ENCODE measurements at regions not wholly inside any gene's neighbourhood (a gene's known extent, or its start where the extent isn't known, plus 50 kb on each side); places are given as distances from the start of the nearest gene placed in this dataset.

DNA sequence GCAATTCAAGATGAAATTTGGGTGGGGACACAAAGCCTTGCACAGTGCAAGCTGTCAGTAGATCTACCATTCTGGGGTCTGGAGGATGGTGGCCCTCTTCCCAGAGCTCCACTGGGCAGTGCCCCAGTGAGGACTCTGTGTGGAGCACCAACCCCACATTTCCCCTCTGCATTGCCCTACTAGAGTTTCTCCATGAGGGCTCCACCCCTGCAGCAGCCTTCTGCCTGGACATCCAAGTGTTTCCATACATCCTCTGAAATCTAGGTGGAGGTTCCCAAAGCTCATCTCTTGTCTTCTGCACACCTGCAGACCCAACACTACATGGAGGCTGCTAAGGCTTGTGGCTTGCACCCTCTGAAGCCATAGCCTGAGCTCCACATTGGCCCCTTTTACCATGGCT lies 402.3 kb downstream of the RAB28 start:
- no peak overlapping the region for H3K18ac ChIP-seq (ENCODE audit: extremely low read depth, low read length)
- ChIA-PET POLR2A (ENCODE audit: partially characterized antibody) (no interaction called here), CTCF (ENCODE audit: partially characterized antibody) (no interaction called here)
- H3K4me3 ChIP-seq (ENCODE audit: extremely low read depth in 1 of 4, insufficient read depth in 2 of 4, low read depth in 3 of 4, low read length in 4 of 4): no peak overlapping the region
- H2BK12ac ChIP-seq (ENCODE audit: low read depth, low read length): no peak overlapping the region
- H4K8ac ChIP-seq (ENCODE audit: extremely low read depth, insufficient read depth, low read length): no peak overlapping the region
- H2AK5ac ChIP-seq (ENCODE audit: low read depth, low read length): no peak overlapping the region
- no peak overlapping the region for H3K4me2 ChIP-seq (ENCODE audit: insufficient read depth in 1 of 2, low read depth in 2 of 2, low read length in 2 of 2)
- H3K9me3 ChIP-seq (ENCODE audit: insufficient read depth in 2 of 2, low read depth in 1 of 2, low read length in 1 of 2): peaks cover 12% of the 10 kb centered on the region in 2 experiments; a peak in 3 of 4 replicates
- no peak overlapping the region for H3K9ac ChIP-seq (replicated peaks in 1 of 4; ENCODE audit: extremely low read depth in 1 of 4, low read depth in 3 of 4, low read length in 3 of 4)
- H3K36me3 ChIP-seq (ENCODE audit: control insufficient read depth in 2 of 4, insufficient read depth in 4 of 4, low read length in 3 of 4): no peaks in the 10 kb centered on the region
- H3K4ac ChIP-seq (replicated peaks; ENCODE audit: insufficient read length, low read depth, low read length): no peak overlapping the region
- no peak overlapping the region for H3K27ac ChIP-seq (ENCODE audit: low read depth, low read length)
- H2BK120ac ChIP-seq (replicated peaks; ENCODE audit: low read depth, low read length): no peak overlapping the region
- H4K91ac ChIP-seq (replicated peaks; ENCODE audit: insufficient read length, low read length): no peak overlapping the region
- H2AFZ ChIP-seq (ENCODE audit: low read length): no peak overlapping the region
- H3K79me1 ChIP-seq (ENCODE audit: low read depth, low read length): no peaks in the 10 kb centered on the region
- no peaks in the 10 kb centered on the region for H4K20me1 ChIP-seq (replicated peaks in 1 of 2; ENCODE audit: control insufficient read depth in 1 of 2, insufficient read depth in 2 of 2, low read length in 2 of 2)
- H3K27me3 ChIP-seq (replicated peaks in 1 of 4; ENCODE audit: control insufficient read depth in 3 of 4, extremely low read depth in 1 of 4, insufficient read depth in 3 of 4, low read length in 3 of 4): no peaks in the 10 kb centered on the region
- H3K4me1 ChIP-seq (replicated peaks in 1 of 4; ENCODE audit: control insufficient read depth in 3 of 4, insufficient read depth in 4 of 4, low read length in 3 of 4): no peaks in the 10 kb centered on the region
- H3K79me2 ChIP-seq (ENCODE audit: control insufficient read depth in 1 of 2, insufficient read depth in 2 of 2, low read length in 2 of 2): no peaks in the 10 kb centered on the region
- FAIRE-seq: no peak
- no peak overlapping the region for H4K5ac ChIP-seq (ENCODE audit: insufficient read length, low read depth, low read length)
- H3K56ac ChIP-seq (replicated peaks; ENCODE audit: insufficient read length, low read depth, low read length): no peak overlapping the region
- no peak for DNase-seq (ENCODE audit: low read depth in 1 of 2, low spot score in 2 of 2)
- H3K23me2 ChIP-seq (ENCODE audit: low read depth, low read length): no peaks in the 10 kb centered on the region
- H2BK20ac ChIP-seq (ENCODE audit: low read length): no peak overlapping the region
- no peak overlapping the region for H2BK15ac ChIP-seq (ENCODE audit: low read length)
- no peak overlapping the region for H3K14ac ChIP-seq (ENCODE audit: insufficient read length)
- H2BK5ac ChIP-seq (ENCODE audit: low read depth, low read length): no peak overlapping the region
- H3K23ac ChIP-seq (ENCODE audit: insufficient read length): no peak overlapping the region
- TF ChIP-seq POLR2A (IDR thresholded peaks at IDR 0.05; ENCODE audit: control extremely low read depth in 1 of 2, low read depth in 2 of 2, low read length in 2 of 2) (no peak), YY1 (IDR thresholded peaks at IDR 0.05; ENCODE audit: low read depth, low read length) (no peak), EP300 (IDR thresholded peaks at IDR 0.05; ENCODE audit: borderline replicate concordance in 1 of 2, low read depth in 2 of 2, low read length in 2 of 2) (no peak), SP4 (IDR thresholded peaks at IDR 0.05; ENCODE audit: low read length) (no peak), TBP (IDR thresholded peaks at IDR 0.05; ENCODE audit: low read depth, low read length) (no peak), HDAC6 (IDR thresholded peaks at IDR 0.05; ENCODE audit: low read depth, low read length) (no peak), SP1 (IDR thresholded peaks at IDR 0.05; ENCODE audit: low read depth, low read length) (no peak), CHD2 (IDR thresholded peaks at IDR 0.05; ENCODE audit: low read length) (no peak)
